ENCODE measurements at regions not wholly inside any gene's neighbourhood (a gene's known extent, or its start where the extent isn't known, plus 50 kb on each side); places are given as distances from the start of the nearest gene placed in this dataset.
"Not testable (repeated sequence)": the region's sequence is repeated elsewhere in the genome, so short reads cannot be mapped to it uniquely, and the experiment has no call there.

- TF ChIP-seq CTCF (IDR thresholded peaks at IDR 0.05; ENCODE audit: borderline replicate concordance, extremely low read depth, low read length, poor library complexity, severe bottlenecking); EZH2 (IDR thresholded peaks at IDR 0.05; ENCODE audit: borderline replicate concordance, low read depth, low read length, severe bottlenecking): not testable (repeated sequence)
These were observed 262.3 kb upstream of the POU1F1 start for GRCh38 chr3:87538722-87539121.

Data from DND-41 (cell line).